Psoas muscle (tissue), 7 donors: ENCODE measurements at regions not wholly inside any gene's neighbourhood (a gene's known extent, or its start where the extent isn't known, plus 50 kb on each side); places are given as distances from the start of the nearest gene placed in this dataset.

Experiments used
- ATAC-seq, 4 donors: fragments of 200-7000 bp; cut with Tn5 transposase; one replicate each; pipeline ENCODE4 v1.9.1; 2020; ENCODE audit warnings: moderate library complexity in 3 of 4, mild to moderate bottlenecking in 2 of 4
- DNase-seq, 2 donors: peaks; one replicate each; pipeline ENCODE4 v3.0.0-alpha.2; 2020
- H3K27ac ChIP-seq: fragments of 200-600 bp; one replicate; pipeline ENCODE4 v1.8.0; 2022
- H3K27me3 ChIP-seq, 3 donors: fragments of 200-600 bp in 1 of 3; one replicate each; pipeline versions ENCODE4 v1.6.1 to v1.8.0; 2013 to 2022; ENCODE audit warnings: low read length in 2 of 3, mild to moderate bottlenecking in 2 of 3, moderate library complexity in 1 of 3; ENCODE audit not compliant: insufficient read depth in 3 of 3
- H3K36me3 ChIP-seq, 2 donors: fragments of 200-600 bp in 1 of 2; one replicate each; pipeline versions ENCODE4 v1.6.1 to v1.8.0; 2013 to 2022; ENCODE audit warnings: low read depth in 1 of 2, mild to moderate bottlenecking in 1 of 2, moderate library complexity in 1 of 2; ENCODE audit not compliant: insufficient read depth in 1 of 2
- H3K4me1 ChIP-seq: fragments of 200-600 bp; one replicate; pipeline ENCODE4 v1.8.0; 2022
- H3K4me3 ChIP-seq: fragments of 200-600 bp; one replicate; pipeline ENCODE4 v1.8.0; 2022; ENCODE audit warnings: mild to moderate bottlenecking
- H3K9me3 ChIP-seq: fragments of 200-600 bp; one replicate; pipeline ENCODE4 v1.8.0; 2022
- CTCF ChIP-seq: fragments of 200-600 bp; IDR thresholded peaks from one replicate; pipeline ENCODE4 v1.8.0; 2022; ENCODE audit warnings: antibody characterized with exemption
- WGBS, 3 donors: extraction: QIAGEN DNeasy Blood & Tissue Kit; methylation state at CpG; one replicate each; pipeline versions ENCODE4 v1.1.6 to v1.1.7; 2013; 5-methylcytosine and 5-hydroxymethylcytosine counted together
- intact Hi-C, 2 donors: fragments of 100-400 bp; cut with DNase I; formaldehyde crosslinking; loops; one replicate each; pipeline versions ENCODE4 v1.11.0 to v1.14.2; 2022
- donor health status: healthy with polysubstance abuse.
- donor health status: DM: no; HTN: no; CAD: no; lungs with moderate emphysema.
- donor health status: Bipolar disorder and iron deficiency.
- donor health status: healthy.
- donor health status: DM: yes; HTN: yes; CAD: no.
- donor health status: DM: no; HTN: no; CAD: no.
- donor health status: DM: yes; HTN: yes; CAD: no.

GRCh38 chr1:117803318-117803717 lies 126.1 kb downstream of the GDAP2 start:
- intact Hi-C loops: no loop called here
- ATAC-seq: no peak
- Histone ChIP-seq H3K27ac (no peak overlapping the region), H3K27me3 (no peaks in the 10 kb centered on the region), H3K4me3 (no peak overlapping the region), H3K4me1 (no peaks in the 10 kb centered on the region), H3K9me3 (no peaks in the 10 kb centered on the region), H3K36me3 (no peaks in the 10 kb centered on the region)
- WGBS, 3 donors: 50 to 74% (median 72%) methylated on average over 1 of the region's 1 CpG
- TF ChIP-seq CTCF: no peak
- no peak for DNase-seq

- Histone ChIP-seq H3K36me3 (no peaks in the 10 kb centered on the region), H3K4me3 (no peak overlapping the region), H3K27me3 (no peaks in the 10 kb centered on the region), H3K27ac (no peak overlapping the region), H3K9me3 (no peaks in the 10 kb centered on the region), H3K4me1 (no peaks in the 10 kb centered on the region)
- WGBS, 3 donors: 26 to 46% (median 40%) methylated on average over 1 of the region's 1 CpG
- DNase-seq: no peak
- TF ChIP-seq CTCF: no peak
- intact Hi-C loops: no loop called here
- ATAC-seq: no peak
Measured at GRCh38 chr1:117809764-117810163, 119.7 kb downstream of the GDAP2 start.

GRCh38 chr1:117810553-117810952 lies 118.9 kb downstream of the GDAP2 start:
- intact Hi-C loops: no loop called here

GRCh38 chr1:117812869-117813511 lies 116.4 kb downstream of the GDAP2 start:
- DNase-seq (no peak), ATAC-seq (no peak)
- TF ChIP-seq CTCF: no peak
- H3K36me3 ChIP-seq: no peaks in the 10 kb centered on the region
- no peaks in the 10 kb centered on the region for H3K4me1 ChIP-seq
- intact Hi-C loops: no loop called here
- no peaks in the 10 kb centered on the region for H3K9me3 ChIP-seq
- no peak overlapping the region for H3K4me3 ChIP-seq
- 22 to 43% (median 24%) methylated on average over 1 of the region's 1 CpG for WGBS, 3 donors
- H3K27me3 ChIP-seq: no peaks in the 10 kb centered on the region
- H3K27ac ChIP-seq: no peak overlapping the region

More at GRCh38 chr1:117810553-117810952, 118.9 kb downstream of the GDAP2 start:
- TF ChIP-seq CTCF: no peak
- no peaks in the 10 kb centered on the region for H3K4me1 ChIP-seq
- H3K27ac ChIP-seq: no peak overlapping the region
- no peaks in the 10 kb centered on the region for H3K9me3 ChIP-seq
- 61 to 76% (median 64%) methylated on average over 3 of the region's 3 CpGs for WGBS, 3 donors
- H3K36me3 ChIP-seq: no peaks in the 10 kb centered on the region
- no peak for ATAC-seq
- no peaks in the 10 kb centered on the region for H3K27me3 ChIP-seq
- no peak overlapping the region for H3K4me3 ChIP-seq
- no peak for DNase-seq
